ENCODE measurements at regions not wholly inside any gene's neighbourhood (a gene's known extent, or its start where the extent isn't known, plus 50 kb on each side); places are given as distances from the start of the nearest gene placed in this dataset.

DNA sequence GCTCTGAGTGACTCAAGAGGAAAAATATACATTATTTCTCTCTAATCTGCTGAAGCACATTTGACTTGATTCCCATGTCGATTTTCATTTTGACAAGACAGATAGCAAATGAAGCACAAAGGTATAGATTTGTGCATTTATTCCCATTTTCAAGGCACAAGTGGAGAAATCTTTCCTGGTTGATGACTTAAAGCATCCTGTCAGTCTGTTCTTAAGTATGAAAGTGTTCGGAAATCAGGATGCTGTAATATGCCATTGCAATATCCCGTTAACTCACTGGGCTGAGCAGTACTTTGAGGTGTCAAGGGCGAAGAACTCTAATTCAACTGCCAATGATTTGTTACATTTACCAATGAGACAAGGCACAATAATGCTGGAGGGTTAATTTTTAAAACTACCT, 185.2 kb upstream of the LRP1B start:
- Histone ChIP-seq H3K36me3 (ENCODE audit: control insufficient read depth, low read length) (no peaks in the 10 kb centered on the region), H3K9me2 (replicated peaks; ENCODE audit: control insufficient read depth, low read length) (no peaks in the 10 kb centered on the region), H4K20me1 (ENCODE audit: control insufficient read depth, insufficient read depth, low read depth, low read length) (no peaks in the 10 kb centered on the region), H3K4me2 (ENCODE audit: low read length) (no peak overlapping the region), H3F3A (ENCODE audit: control insufficient read depth, insufficient read depth) (no peaks in the 10 kb centered on the region), H3K27ac (ENCODE audit: low read depth, low read length) (no peak overlapping the region), H3K27me3 (ENCODE audit: control insufficient read depth, low read length) (no peaks in the 10 kb centered on the region), H3K4me3 (ENCODE audit: low read length) (no peak overlapping the region), H3K9me3 (ENCODE audit: control insufficient read depth, insufficient read depth, low read length) (no peaks in the 10 kb centered on the region; the same call in 1 of the 2 replicates), H3K4me1 (ENCODE audit: control insufficient read depth, low read length) (no peaks in the 10 kb centered on the region), H3K79me2 (ENCODE audit: control insufficient read depth, low read length) (no peaks in the 10 kb centered on the region)
- TF ChIP-seq, protein P1, sequence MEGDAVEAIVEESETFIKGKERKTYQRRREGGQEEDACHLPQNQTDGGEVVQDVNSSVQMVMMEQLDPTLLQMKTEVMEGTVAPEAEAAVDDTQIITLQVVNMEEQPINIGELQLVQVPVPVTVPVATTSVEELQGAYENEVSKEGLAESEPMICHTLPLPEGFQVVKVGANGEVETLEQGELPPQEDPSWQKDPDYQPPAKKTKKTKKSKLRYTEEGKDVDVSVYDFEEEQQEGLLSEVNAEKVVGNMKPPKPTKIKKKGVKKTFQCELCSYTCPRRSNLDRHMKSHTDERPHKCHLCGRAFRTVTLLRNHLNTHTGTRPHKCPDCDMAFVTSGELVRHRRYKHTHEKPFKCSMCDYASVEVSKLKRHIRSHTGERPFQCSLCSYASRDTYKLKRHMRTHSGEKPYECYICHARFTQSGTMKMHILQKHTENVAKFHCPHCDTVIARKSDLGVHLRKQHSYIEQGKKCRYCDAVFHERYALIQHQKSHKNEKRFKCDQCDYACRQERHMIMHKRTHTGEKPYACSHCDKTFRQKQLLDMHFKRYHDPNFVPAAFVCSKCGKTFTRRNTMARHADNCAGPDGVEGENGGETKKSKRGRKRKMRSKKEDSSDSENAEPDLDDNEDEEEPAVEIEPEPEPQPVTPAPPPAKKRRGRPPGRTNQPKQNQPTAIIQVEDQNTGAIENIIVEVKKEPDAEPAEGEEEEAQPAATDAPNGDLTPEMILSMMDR (IDR thresholded peaks at IDR 0.05; ENCODE audit: low read depth, low read length, poor library complexity, severe bottlenecking): no peak
- TF ChIP-seq EZH2phosphoT487 (IDR thresholded peaks at IDR 0.05; ENCODE audit: borderline replicate concordance, low read length): no peak

- no peaks in the 10 kb centered on the region for H3K79me2 ChIP-seq (ENCODE audit: control insufficient read depth, low read length)
- H3K27ac ChIP-seq (ENCODE audit: low read depth, low read length): no peak overlapping the region
- peaks cover 5% of the 10 kb centered on the region; the same call in 1 of the 2 replicates for H3K9me3 ChIP-seq (ENCODE audit: control insufficient read depth, insufficient read depth, low read length)
- no peaks in the 10 kb centered on the region for H3K27me3 ChIP-seq (ENCODE audit: control insufficient read depth, low read length)
- no peaks in the 10 kb centered on the region for H3K36me3 ChIP-seq (ENCODE audit: control insufficient read depth, low read length)
- no peak overlapping the region for H3K4me2 ChIP-seq (ENCODE audit: low read length)
- H3K4me3 ChIP-seq (ENCODE audit: low read length): no peak overlapping the region
- TF ChIP-seq, protein P1 (IDR thresholded peaks at IDR 0.05; ENCODE audit: low read depth, low read length, poor library complexity, severe bottlenecking): no peak
- no peak for TF ChIP-seq EZH2phosphoT487 (IDR thresholded peaks at IDR 0.05; ENCODE audit: borderline replicate concordance, low read length)
- H4K20me1 ChIP-seq (ENCODE audit: control insufficient read depth, insufficient read depth, low read depth, low read length): no peaks in the 10 kb centered on the region
- H3K9me2 ChIP-seq (replicated peaks; ENCODE audit: control insufficient read depth, low read length): no peaks in the 10 kb centered on the region
- no peaks in the 10 kb centered on the region for H3F3A ChIP-seq (ENCODE audit: control insufficient read depth, insufficient read depth)
- no peaks in the 10 kb centered on the region for H3K4me1 ChIP-seq (ENCODE audit: control insufficient read depth, low read length)
These were observed 184.5 kb upstream of the LRP1B start for GRCh38 chr2:142315346-142315745.

DNA sequence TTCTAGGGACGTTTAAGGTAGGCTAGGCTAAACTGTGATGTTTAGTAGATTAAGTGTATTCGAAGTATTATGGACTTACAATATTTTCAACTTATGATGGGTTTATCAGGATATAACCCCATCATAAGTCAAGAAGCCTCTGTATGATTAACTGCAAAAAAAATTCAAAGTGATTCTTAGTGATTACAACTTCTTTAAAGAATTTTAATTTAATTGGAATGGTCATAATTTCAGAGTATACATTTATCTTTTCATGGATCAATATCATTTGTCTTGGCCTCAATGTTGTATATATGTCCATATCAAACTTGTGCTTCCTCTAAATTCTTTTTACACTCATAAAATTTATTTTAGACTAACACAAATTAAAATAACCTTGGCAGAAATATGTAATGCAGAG, 183.3 kb upstream of the LRP1B start:
- Histone ChIP-seq H3K27ac (ENCODE audit: low read depth, low read length) (no peak overlapping the region), H3K27me3 (ENCODE audit: control insufficient read depth, low read length) (no peaks in the 10 kb centered on the region), H3K9me3 (ENCODE audit: control insufficient read depth, insufficient read depth, low read length) (peaks cover 8% of the 10 kb centered on the region; the same call in 1 of the 2 replicates), H3K4me3 (ENCODE audit: low read length) (no peak overlapping the region), H3K4me1 (ENCODE audit: control insufficient read depth, low read length) (no peaks in the 10 kb centered on the region), H3K4me2 (ENCODE audit: low read length) (no peak overlapping the region), H3K79me2 (ENCODE audit: control insufficient read depth, low read length) (no peaks in the 10 kb centered on the region), H3K36me3 (ENCODE audit: control insufficient read depth, low read length) (no peaks in the 10 kb centered on the region), H3F3A (ENCODE audit: control insufficient read depth, insufficient read depth) (no peaks in the 10 kb centered on the region), H4K20me1 (ENCODE audit: control insufficient read depth, insufficient read depth, low read depth, low read length) (no peaks in the 10 kb centered on the region), H3K9me2 (replicated peaks; ENCODE audit: control insufficient read depth, low read length) (no peaks in the 10 kb centered on the region)
- TF ChIP-seq EZH2phosphoT487 (IDR thresholded peaks at IDR 0.05; ENCODE audit: borderline replicate concordance, low read length): no peak
- TF ChIP-seq, protein P1 (IDR thresholded peaks at IDR 0.05; ENCODE audit: low read depth, low read length, poor library complexity, severe bottlenecking): no peak

Measured in DOHH2 (cell line).